Activated CD8-positive, alpha-beta memory T cell treated with anti-CD3 and anti-CD28 coated beads, Interleukin-2, amount 50 U/mL, for 48 hours (primary cell): ENCODE measurements at regions not wholly inside any gene's neighbourhood (a gene's known extent, or its start where the extent isn't known, plus 50 kb on each side); places are given as distances from the start of the nearest gene placed in this dataset.
"Not testable (repeated sequence)": the region's sequence is repeated elsewhere in the genome, so short reads cannot be mapped to it uniquely, and the experiment has no call there.

Source experiments
- DNase-seq: peaks from one replicate; pipeline ENCODE4 v3.0.0-alpha.2; 2020

DNA sequence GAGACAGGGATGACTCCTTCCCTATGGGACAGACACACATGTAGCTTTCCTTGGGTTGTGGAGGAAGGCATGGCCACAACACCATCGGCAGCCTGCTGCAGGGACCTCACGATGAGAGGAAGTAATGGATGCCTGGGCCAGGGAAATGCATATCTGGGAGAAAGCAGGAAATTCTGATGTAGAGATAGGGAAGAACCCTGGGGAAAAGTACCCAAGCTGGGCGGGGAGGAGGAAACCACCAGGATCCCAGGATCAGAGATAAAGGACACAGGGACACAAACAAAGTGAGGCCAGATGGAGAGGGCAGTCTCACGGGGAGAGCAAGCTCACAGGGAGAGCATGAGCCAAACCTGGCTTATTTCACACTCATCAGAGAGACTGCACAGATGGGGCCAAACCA is 294.7 kb upstream of the TEKT4 start:
- not testable (repeated sequence) for DNase-seq

DNA sequence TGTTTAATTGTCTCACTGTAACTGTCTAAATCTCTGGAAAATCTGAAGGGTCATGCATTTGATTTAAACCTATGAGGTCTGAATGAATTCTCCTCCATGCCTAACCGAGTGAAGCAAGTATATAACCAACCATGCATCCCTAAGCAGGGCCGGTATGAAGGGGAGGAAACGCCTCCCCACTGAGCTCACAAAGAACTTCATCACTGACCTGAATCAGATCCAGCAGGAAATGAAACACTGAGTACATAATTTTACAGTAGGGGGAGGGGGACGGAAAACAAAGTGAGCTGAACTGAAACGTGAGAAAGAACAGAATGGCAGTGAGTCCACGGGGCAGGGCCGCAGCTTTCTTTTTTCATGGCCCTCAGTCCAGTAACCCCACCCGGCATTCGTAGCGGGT is 294.1 kb upstream of the TEKT4 start:
- not testable (repeated sequence) for DNase-seq

DNA sequence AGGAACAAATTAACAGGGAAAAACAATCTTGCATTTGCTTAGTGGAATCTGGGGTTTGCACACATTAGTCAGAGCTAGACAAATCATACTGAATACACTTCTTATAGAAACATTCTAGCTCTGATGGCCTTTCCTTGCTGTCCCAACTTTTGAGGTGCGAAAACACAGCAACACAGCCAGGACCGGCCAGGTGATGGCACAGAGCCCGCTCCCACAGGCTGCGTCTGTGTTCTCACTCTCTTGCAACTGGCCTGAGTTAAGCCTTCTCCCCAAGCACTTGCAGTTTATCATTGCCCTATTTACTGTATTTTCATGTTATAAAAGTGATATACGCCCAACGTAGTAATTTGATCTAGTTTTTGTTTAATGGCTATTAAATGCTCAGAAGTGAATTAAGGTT is 292.0 kb upstream of the TEKT4 start:
- not testable (repeated sequence) for DNase-seq

DNA sequence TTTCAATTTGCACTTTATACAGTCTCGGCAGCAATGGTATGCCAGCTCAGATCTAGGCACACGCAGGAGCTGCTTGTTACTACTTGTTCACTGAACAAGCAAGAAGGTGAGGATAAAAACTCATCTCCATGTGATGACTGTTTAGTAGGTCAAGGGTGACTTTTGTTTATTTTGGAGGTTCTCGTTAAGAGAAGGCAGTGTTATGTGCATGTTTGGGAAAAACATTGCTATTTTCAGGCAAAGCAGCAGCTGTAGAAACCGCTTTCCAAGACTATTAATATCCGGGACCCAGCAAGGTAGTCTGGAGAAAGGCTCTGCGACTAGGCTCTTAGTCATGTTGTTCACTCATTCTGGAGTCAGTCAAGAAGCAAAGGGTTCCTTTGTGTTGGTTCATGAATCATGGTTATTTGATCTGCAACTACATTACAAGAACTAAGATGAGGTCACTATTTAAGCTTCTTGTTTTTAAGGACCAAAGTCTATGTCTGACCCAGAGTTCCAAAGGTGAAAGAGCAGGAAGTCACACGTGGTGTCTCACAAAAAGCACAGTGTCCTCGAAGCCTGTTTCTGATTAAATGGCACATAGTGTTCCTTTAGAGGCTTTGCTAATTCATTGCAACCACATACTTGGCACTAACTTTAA is 288.0 kb upstream of the TEKT4 start:
- not testable (repeated sequence) for DNase-seq

DNA sequence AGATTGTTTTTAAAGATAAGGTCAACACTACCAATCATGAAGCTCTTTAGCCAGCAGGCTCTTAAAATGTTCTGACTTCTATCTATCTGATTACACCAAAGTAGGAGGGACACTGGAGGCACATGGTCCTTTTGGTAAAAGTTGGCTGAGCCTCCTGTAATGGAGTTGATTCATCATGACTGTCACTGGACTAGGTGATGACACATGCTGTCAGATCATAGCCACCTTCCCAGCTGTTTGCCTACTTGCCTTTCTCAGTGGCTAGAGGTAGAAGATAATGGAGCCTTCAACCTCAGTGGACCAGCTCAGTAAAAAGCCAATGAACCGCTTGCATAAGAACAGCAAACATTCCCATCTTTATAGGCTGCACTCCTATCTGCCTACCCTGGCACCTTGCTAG is 286.7 kb upstream of the TEKT4 start:
- not testable (repeated sequence) for DNase-seq

DNA sequence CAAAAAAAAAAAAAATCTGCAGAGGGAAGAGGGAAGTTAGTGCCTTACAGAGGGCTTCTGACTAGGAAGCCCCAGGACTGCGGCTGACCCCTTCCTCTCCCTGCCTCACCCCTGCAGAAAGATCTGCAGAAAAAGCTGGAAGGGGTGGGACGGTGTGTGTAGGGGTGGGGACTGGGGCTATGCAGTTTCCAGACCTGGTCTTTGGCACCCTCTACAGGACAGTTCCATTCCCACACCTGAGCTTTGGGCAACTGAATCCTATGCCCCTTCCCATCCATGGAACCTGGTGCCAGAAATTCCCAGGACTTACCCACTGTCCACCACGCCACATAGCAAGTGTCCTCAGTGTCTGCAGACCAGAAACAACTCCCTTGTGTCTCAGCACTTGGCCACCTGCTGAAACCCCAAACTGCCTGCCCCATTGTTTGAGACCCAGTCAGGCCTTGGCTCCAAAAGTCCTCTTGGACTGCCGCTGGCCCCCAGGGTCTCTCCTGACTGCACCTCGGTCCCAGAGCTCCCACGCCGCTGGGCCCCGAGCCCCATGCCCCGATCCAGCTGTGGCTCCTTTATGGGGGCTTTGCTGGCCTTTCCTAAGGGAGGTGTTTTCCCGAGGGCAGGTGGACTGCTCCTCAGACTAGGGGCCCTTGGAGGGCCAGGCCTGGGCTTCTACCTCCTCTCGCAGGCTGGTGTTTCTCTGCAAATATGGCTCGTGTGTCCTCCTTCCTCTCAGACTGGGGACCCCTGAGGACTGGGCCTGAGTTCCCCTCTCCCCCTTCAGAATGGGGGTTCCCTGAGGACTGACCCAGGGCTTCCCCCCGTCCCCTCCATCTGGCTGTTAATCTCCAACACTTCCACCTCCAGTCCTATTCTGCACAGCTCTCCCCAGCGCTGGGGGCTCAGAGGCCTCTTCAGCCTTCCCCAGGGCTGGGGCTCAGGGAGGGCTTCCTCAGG is 284.9 kb upstream of the TEKT4 start:
- not testable (repeated sequence) for DNase-seq

DNA sequence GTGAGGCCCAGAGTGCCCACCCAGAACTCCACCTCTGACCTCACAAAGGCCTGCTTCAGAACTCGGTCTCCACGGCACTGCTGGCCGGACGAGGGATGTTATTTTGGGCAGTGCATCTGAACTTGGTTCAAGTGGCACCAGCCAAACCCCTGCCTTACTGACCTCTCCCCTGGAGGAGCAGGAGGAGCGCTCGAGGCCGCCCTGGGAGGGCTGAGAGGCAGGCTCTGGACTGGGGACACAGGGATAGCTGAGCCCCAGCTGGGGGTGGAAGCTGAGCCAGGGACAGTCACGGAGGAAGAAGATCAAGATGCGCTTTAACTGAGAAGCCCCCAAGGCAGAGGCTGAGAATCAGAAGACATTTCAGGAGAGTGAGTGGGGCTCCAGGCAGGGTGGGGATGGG is 284.2 kb upstream of the TEKT4 start:
- DNase-seq: not testable (repeated sequence)

DNA sequence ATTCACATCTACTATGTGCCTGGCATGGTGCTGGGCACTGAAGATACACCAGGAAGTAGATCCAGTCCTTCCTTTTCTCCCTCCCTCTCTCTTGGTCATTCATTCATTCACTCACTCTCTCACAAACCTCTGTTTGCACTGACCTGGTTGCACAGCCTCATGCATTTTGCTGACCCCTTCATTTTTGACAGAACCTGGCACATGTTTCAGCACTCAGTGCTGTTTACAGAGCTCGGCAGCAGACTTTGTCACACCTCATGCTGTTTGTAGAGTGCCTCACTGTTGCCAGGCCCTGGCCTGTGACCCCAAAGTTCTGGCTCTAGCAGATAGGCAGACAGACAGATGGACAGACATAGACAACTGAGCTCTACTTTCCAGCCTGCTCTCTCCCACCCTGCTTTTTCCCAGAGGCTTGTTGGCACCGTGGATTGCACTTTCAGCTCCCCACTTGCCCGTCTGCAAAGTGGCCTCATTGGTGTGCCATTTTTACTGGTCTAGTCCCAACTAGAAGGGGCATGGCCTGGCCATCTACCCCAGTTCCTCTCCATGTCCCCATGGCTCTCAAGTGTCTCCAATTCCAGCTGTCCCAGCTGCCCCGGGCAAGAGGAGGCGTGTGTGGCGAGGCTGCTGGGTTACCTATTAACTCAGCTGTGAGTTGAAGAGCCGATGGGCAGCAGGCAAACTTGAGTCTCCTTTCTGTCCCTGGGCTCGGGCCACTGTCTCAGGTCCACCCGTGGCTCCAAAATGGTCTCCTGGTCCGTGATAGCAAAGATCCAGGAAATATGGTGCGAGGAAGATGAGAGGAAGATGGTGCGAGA is 277.0 kb upstream of the TEKT4 start:
- not testable (repeated sequence) for DNase-seq

DNA sequence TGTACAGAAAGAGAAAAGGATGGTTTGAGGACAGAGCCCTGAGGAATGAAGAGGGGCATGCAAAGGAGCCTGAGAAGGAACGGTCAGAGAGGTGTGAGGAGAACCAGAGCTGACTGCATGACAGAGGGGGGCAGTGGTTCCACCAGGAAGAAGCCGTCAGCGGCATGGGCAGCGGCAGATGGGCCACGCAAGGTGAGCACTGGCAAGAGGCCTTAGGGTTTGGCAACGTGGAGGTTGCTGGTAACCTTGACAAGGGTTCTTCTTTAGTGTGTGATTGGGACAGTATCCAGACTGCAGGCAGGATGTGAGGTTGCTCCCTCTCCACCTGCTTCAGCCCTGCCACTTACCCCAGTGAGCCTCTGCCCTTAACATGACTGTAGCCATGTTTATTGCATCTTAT is 275.3 kb upstream of the TEKT4 start:
- not testable (repeated sequence) for DNase-seq

DNA sequence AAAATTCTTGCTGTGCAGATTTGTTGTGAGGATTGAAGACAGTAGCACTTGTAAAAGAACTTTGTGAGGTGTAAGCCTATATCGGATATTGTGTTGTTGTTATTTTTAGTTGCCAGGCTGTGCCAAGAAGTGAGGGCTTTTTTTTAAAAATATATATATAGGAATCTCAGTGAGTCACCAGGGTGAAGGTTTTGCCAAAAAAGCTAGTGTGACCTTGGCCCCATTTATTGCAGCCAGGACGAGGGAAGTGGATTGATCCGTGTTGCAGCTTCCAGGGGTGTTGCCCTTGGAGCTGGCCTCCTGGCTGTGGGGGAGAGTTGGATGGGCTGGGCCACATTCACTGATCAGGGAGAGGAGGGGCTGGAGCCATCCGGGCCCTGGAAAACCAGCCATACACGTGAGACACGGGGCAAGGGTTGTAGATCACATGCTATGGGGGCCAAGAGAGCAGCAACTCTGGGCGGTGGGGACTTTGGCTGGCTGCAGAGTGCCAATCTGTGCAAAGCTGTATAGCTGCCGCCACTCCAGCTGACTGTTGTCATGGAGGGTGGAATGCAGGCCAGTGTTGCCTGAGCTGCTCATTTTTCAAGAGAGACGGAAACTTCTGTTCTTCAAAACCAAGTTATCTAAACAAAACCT is 273.0 kb upstream of the TEKT4 start:
- not testable (repeated sequence) for DNase-seq

DNA sequence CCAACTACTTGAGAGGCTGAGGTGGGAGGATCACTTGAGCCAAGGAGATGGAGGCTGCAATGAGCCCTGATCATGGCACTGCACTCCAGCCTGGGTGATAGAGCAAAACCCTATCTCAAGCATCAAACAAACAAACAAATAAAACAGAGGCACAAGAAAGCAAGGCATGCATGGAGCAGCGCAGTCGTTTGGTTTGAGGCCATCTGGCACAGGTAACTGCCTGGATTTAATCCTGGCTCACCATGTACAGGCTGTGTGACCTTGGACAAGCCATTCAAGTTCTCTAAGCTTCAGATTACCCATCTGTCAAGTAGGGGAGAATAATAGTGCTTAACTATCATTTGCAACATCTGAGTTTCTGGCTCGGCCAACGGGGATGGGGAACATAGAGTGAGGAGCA is 270.3 kb upstream of the TEKT4 start:
- DNase-seq: not testable (repeated sequence)

DNA sequence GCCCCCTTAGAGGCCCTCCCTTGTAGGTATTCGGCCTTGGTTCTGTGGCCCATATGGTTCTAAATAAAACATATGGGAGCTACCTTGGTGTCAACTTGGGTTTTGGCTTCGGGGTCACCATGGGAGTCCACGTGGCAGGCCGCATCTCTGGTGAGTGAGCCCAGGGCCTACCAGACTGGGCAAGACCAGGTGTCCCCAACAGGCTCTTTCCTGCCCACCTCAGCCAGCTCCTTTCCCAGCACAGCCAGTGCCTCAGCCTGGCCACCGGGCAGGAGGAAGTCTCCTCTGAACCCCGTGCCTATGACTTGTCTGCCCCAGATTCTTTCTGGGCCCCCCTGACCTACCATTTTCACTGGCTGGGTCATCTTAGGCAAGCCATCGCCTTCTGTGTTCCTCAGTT is 268.8 kb upstream of the TEKT4 start:
- no peak for DNase-seq

DNA sequence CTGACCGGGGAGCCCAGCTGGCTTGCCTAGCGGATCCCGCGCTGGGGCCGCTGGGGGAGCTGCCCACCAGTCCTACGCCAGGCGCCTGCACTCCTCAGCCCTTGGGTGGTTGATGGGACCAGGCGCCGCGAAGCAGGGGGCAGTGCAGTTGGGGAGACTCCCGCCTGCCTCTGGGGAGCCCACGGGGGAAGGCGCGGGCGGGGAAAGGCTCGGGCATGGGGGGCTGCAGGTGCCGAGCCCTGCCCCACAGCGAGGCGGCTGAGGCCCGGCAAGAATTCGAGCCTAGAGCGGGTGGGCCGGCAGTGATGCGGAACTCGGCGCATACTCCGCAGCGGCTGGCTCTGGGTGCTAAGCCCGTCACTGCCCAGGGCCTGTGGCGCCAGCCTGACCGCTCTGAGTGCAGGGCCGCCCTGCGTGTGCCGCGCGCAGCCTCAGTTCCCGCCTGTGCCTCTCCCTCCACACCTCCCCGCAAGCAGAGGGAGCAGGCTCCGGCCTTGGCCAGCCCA is 249.1 kb upstream of the TEKT4 start:
- DNase-seq: no peak

DNA sequence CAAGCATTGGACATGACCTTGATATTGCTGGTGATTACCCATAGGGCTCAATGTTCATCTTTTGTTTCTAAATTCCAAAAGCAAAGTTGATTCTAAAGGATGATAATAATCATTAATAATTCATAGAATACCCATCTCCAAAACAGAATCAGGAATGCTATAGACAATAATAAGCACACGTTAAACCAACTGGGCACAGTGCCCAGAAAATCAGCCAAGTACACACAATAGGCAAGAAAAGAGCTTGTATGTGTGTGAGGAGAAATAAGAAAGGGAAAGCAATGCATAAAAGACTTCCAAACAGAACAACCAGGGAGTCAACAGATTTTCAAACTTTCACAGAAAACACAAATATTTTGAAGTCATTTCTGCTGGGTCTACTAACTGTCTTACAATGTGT is 242.3 kb upstream of the TEKT4 start:
- not testable (repeated sequence) for DNase-seq

DNA sequence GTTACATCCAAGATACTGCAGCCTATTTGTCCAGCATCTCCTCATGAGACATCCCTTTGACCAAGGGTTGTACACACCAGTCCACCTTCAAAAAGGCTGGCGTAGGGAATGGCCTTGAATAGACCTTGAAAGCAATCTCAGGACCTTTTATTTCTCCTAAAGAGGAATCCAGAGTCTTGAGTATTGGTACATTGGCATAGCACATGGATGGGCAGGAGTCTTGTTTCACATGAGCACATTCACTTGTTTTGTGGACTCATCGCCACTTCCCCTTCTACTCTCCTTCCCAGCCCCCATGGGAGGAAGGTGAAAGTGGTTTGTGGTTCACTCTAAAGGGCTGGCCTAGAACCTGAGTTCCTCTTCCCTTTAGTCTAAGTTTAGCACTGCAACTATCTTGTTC is 229.8 kb upstream of the TEKT4 start:
- not testable (repeated sequence) for DNase-seq

DNA sequence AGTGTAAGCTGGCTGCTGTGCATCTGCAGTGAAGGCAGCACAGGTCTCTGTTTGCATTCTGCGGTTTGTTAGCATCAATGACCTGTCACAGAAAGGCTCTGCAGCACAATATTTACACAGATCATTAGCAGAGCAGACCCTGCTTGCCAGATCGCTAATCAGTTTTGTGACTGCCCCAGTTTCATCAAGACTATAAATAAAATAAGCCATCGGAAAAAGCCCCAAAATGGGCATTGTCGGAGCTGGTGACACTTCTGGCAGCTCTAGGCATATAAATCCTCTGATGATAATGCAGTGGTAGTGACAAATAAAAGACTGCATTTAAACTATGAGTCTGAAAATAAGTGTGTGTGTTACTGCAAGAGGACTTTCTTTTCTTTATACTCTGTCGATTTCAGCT is 219.1 kb upstream of the TEKT4 start:
- DNase-seq: not testable (repeated sequence)

DNA sequence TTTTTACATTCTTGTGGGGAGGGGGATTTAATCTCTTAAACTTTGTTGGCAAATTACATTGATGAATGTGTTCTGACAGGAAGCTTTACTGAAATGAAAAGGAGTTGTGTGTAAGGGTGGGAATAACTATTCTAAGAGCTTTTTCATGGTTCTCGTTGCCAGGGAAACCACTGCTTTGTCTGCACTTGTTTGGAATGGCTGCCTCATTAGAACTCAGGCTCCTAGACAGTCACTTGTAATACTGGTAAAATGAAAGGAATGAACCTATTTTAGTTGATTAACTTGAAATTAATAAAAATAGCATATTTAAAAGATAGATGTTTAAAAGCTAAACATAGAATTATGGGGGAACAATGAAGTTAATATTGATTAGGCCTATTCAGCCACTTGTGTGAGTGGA is 201.4 kb upstream of the TEKT4 start:
- not testable (repeated sequence) for DNase-seq

DNA sequence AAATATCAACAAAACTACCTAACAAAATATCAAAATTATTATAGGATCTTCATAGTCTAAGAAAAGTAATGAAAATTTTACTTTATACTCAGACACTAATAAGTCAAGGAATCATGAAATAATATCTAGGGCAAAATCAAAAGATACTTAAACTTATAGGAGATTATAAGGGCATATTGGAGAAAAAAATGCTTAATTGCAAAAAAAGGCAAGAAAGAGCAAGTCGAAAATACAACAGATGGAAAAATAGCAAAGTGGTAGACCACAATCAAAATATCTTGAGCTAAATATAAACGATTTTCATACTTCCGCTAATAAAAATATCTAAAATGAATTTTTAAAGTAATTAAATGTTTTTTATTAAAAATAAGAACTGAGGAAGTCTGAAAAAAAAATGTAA is 177.0 kb upstream of the TEKT4 start:
- not testable (repeated sequence) for DNase-seq

DNA sequence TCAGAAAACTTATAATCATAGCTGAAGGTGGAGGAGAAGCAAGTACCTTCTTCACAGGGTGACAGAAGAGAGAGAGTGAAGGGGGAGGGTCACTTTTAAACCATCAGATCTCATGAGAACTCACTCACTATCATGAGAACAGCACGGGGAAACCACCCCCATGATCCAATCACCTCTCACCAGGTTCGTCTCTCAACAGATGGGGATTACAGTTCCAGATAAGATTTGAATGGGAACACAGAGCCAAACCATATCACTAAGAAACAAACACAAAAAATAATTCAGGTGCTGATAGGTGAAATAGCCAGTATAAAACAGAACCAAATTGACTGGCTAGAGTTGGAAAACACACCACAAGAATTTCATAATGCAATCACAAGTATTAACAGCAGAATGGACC is 162.2 kb upstream of the TEKT4 start:
- not testable (repeated sequence) for DNase-seq

DNA sequence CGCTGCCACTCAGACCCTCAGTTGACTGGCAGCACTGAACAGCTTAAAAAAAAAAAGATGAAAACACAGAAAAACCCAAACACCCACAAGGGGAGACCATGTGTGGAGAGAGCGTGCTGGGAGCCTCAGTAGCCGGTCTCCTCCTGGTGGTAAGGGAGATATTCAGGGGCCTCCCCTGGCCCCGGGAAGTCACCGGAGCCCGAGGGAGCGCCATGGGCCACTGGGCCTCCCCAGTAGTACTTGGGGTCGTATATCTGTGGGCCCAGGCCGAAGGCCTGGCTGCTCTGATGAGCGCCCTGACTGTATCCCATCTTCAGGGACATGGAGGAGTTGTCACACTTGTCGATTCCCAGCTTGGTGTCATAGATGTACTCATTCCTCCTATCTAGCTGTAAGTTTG is 145.7 kb upstream of the TEKT4 start:
- no peak for DNase-seq

DNA sequence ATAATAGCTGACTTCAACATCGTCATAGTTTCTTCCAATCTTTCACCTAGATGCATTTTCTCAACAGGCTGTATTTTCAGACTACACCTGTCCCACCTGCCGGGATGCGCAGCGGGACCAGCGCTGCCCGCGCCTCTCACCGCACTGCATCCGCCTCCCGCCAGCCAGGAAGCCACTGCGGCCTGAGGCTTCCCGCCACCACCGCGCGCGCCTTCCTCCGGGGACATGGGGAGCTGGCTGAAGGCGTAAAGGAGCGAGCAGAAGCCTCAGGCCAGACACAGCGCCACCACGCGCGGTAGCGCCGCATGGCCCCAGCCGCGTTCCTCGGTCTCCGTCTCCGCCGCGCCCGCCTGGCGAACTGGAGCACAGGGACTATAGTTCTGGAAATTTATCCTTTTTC is 135.7 kb upstream of the TEKT4 start:
- not testable (repeated sequence) for DNase-seq

DNA sequence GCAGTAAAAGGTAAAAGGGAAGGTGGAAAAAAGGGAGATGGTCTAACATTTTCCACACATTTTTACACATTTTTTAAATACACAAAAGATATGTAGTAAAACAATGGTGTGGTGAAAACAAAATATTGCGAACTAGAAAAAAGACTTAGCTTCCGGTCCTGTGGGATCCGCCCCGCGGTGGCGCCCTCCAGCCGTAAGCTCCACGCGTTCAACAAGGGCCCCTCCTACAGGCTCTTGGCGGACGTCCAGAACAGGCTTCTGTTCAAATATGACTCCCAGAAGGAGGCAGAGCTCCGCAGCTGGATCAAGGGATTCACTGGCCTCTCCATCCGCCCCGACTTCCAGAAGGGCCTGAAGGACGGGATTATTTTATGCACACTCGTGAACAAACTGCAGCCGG is 134.1 kb upstream of the TEKT4 start:
- not testable (repeated sequence) for DNase-seq
